ENCODE measurements at regions not wholly inside any gene's neighbourhood (a gene's known extent, or its start where the extent isn't known, plus 50 kb on each side); places are given as distances from the start of the nearest gene placed in this dataset.

DNA sequence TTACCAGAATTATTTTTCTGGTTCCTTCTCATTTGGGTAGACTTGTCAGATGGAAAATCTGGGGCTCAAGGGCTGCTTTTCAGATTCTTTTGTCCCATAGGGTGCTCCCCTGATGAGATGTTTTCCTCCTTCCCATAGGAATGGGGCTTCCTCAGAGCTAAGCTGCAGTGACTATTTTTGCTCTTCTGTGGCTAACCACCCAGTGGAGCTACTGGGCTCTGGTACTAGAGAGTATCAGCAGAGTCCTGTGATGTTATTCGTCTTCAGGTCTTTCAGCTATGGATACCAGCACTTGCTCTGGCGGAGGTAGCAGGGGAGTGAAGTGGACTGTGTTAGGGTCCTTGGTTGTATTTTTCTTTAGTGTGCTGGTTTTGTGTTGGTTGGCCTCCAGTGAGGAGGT, 716.1 kb upstream of the LMO3 start:
- no peak overlapping the region for H3K4me3 ChIP-seq (ENCODE audit: low read depth, low read length)
- TF ChIP-seq CTCF (IDR thresholded peaks at IDR 0.05; ENCODE audit: borderline replicate concordance, insufficient read depth, low read depth, low read length) = no peak

DNA sequence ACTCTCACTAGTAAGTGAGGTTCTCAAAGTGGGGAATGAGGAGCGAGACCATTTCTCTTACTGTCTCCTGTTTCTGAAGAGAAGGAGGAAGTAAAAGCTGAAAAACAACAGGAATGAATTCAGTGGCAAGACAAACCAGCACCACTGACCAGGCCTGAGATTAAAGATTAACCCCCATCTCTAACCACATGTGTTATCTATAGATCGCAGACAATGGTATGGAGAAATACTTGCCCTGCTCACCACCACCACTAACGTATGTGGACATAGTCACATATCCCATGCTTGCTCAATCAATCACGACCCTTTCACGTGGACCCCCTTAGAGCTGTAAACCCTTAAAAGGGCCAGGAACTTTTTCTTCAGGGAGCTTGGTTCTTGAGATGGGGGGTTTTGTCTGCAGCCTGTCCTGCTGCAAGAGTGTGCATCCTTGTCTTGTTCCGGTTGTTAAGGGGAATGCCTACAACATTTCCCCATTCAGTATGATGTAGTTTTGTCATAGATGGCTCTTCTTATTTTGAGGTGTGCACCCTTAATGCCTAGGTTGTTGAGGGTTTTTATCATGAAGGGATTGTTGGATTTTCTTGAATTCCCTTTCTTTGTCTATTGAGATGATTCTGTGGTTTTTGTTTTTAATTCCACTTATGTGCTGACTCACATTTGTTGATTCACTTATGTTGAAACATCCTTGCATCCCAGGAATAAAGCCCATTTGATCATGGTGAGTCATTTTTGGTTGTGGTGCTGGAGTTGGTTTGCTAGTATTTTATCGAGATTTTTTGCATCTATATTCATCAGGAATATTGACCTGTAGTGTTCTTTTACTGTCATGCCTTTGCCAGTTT, 698.8 kb upstream of the LMO3 start:
- TF ChIP-seq CTCF (IDR thresholded peaks at IDR 0.05; ENCODE audit: borderline replicate concordance, insufficient read depth, low read depth, low read length) = no peak

DNA sequence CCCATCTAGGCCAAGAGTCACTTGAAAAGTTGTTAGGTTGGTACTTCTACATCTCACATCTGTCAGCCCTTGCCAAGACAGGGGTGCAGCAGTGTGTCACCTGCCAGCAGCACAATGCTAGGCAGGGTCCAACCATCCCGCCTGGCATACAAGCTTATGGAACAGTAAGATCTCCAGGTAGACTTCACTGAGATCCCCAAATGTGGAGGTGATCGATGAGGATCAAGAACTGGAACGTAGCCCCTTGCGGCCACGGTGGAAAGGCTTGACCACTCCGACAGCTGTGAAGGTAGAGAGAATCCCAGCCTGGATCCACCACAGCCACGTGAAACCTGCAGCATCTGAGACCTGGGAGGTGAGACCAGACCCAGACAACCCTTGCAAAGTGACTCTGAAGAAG, 696.0 kb upstream of the LMO3 start:
- no peak overlapping the region for H3K4me3 ChIP-seq (ENCODE audit: low read depth, low read length)
- no peak for TF ChIP-seq CTCF (IDR thresholded peaks at IDR 0.05; ENCODE audit: borderline replicate concordance, insufficient read depth, low read depth, low read length)

More for the DNA sequence above, 698.8 kb upstream of the LMO3 start:
- H3K4me3 ChIP-seq (ENCODE audit: low read depth, low read length) = no peak overlapping the region

GRCh38 chr12:17301544-17301943, 695.6 kb upstream of the LMO3 start:
- H3K4me3 ChIP-seq (ENCODE audit: low read depth, low read length) = no peak overlapping the region
- no peak for TF ChIP-seq CTCF (IDR thresholded peaks at IDR 0.05; ENCODE audit: borderline replicate concordance, insufficient read depth, low read depth, low read length)

- H3K4me3 ChIP-seq (ENCODE audit: low read depth, low read length) = no peak overlapping the region
- TF ChIP-seq CTCF (IDR thresholded peaks at IDR 0.05; ENCODE audit: borderline replicate concordance, insufficient read depth, low read depth, low read length) = no peak
Observed at GRCh38 chr12:17296882-17297281, 690.9 kb upstream of the LMO3 start.

- TF ChIP-seq CTCF (IDR thresholded peaks at IDR 0.05; ENCODE audit: borderline replicate concordance, insufficient read depth, low read depth, low read length) = no peak
- no peak overlapping the region for H3K4me3 ChIP-seq (ENCODE audit: low read depth, low read length)
Observed at GRCh38 chr12:17286874-17287273, 680.9 kb upstream of the LMO3 start.

DNA sequence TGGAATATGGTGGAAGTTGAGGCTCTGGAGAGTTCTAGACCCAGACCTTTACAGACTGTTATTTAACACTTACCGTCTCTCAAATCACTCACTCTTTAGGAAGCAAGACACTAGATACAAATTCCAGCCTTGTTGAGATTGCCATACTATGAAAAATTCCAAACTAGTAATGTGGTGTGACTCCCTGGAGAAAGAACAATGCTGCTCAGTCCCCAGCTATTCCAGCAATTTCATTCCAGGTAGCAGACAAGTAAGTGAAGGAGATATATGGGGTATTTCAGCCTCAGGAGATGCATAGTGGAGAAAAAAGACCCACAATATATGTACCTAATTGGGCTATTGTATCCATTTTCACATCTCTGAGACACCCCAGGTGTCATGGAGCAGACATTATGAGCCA, 678.9 kb upstream of the LMO3 start:
- H3K4me3 ChIP-seq (ENCODE audit: low read depth, low read length) = no peak overlapping the region
- TF ChIP-seq CTCF (IDR thresholded peaks at IDR 0.05; ENCODE audit: borderline replicate concordance, insufficient read depth, low read depth, low read length) = no peak
